Neural cell (in vitro differentiated cells): ENCODE measurements at regions not wholly inside any gene's neighbourhood (a gene's known extent, or its start where the extent isn't known, plus 50 kb on each side); places are given as distances from the start of the nearest gene placed in this dataset.

Experiments used
- CTCF ChIP-seq: fragments of 450-650 bp; IDR thresholded peaks from 2 replicates; pipeline ENCODE4 v1.5.1; 2014; ENCODE audit warnings: antibody characterized with exemption, mild to moderate bottlenecking, moderate library complexity; ENCODE audit not compliant: poor library complexity, severe bottlenecking
- EP300 ChIP-seq: fragments of 450-650 bp; conservative IDR thresholded peaks from 2 replicates; pipeline ENCODE4 v1.6.1; 2014; ENCODE audit warnings: antibody characterized with exemption, mild to moderate bottlenecking, moderate library complexity; ENCODE audit not compliant: poor library complexity, severe bottlenecking
- EZH2 ChIP-seq: fragments of 200-600, 300-800 bp; shearing (Covaris generic), sonication (generic); IDR thresholded peaks from 2 replicates; pipeline ENCODE4 v1.6.1; 2014; ENCODE audit warnings: antibody characterized with exemption, low read length, borderline replicate concordance, mild to moderate bottlenecking; ENCODE audit not compliant: insufficient read depth, poor library complexity, severe bottlenecking
- MXI1 ChIP-seq: fragments of 450-650 bp; conservative IDR thresholded peaks from 2 replicates; pipeline ENCODE4 v1.6.1; 2014; ENCODE audit warnings: antibody characterized with exemption, mild to moderate bottlenecking; ENCODE audit not compliant: poor library complexity, severe bottlenecking
- POLR2AphosphoS5 ChIP-seq: IDR thresholded peaks from 2 replicates; pipeline ENCODE4 v1.6.1; 2012
- RAD21 ChIP-seq: fragments of 450-650 bp; conservative IDR thresholded peaks from 2 replicates; pipeline ENCODE4 v1.6.1; 2014; ENCODE audit warnings: antibody characterized with exemption, mild to moderate bottlenecking, moderate library complexity
- REST ChIP-seq: IDR thresholded peaks from 2 replicates; pipeline ENCODE4 v1.6.1; 2012; ENCODE audit warnings: borderline replicate concordance
- SMC3 ChIP-seq: fragments of 450-650 bp; conservative IDR thresholded peaks from 2 replicates; pipeline ENCODE4 v1.6.1; 2014; ENCODE audit warnings: antibody characterized with exemption, mild to moderate bottlenecking, moderate library complexity; ENCODE audit not compliant: poor library complexity
- TAF1 ChIP-seq: IDR thresholded peaks from 2 replicates; pipeline ENCODE4 v1.6.1; 2012; ENCODE audit warnings: low read depth

GRCh38 chr4:1462009-1462767 lies 55.9 kb upstream of the NKX1-1 start:
- TF ChIP-seq CTCF: no peak
- TF ChIP-seq RAD21: no peak
- no peak for TF ChIP-seq TAF1
- no peak for TF ChIP-seq POLR2AphosphoS5
- TF ChIP-seq REST: no peak
- no peak for TF ChIP-seq SMC3
- no peak for TF ChIP-seq EZH2
- TF ChIP-seq EP300: no peak
- TF ChIP-seq MXI1: no peak
